ENCODE measurements at regions not wholly inside any gene's neighbourhood (a gene's known extent, or its start where the extent isn't known, plus 50 kb on each side); places are given as distances from the start of the nearest gene placed in this dataset.

GRCh38 chr7:142583446-142583845, 165.8 kb upstream of the PRSS1 start:
- no peak overlapping the region for H3K4me3 ChIP-seq (ENCODE audit: control insufficient read depth in 2 of 3, extremely low read depth in 1 of 3, insufficient read depth in 2 of 3, low read depth in 1 of 3, low read length in 3 of 3)
- TF ChIP-seq CTCF (optimal IDR thresholded peaks at IDR 0.05 in 1 of 3, IDR thresholded peaks at IDR 0.05 in 1 of 3, conservative IDR thresholded peaks at IDR 0.05 in 1 of 3; ENCODE audit: extremely low read depth in 1 of 3, insufficient read depth in 2 of 3, low read length in 3 of 3) (no peak), EZH2 (IDR thresholded peaks at IDR 0.05; ENCODE audit: low read length) (no peak)
- H3K27ac ChIP-seq (ENCODE audit: control insufficient read depth, insufficient read depth, low read length): peak overlapping the region; percentile 63

DNA sequence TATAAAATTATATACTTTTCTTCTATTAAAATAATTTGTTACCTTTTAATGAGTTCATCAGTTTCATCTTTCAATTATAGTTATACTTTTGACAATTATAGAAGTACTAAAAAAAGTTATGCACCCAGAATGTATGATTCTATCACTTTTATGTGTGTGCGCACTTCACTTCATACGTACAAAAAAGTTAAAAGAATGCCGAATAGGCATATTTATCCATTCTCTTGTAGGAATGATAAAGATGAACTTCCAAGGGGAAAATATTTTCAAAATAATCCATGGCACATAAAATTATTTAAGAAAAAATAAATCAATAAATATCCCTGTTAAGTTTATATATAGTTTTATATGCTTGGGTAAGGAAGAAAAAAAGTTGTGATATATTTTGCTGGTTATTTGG, 166.9 kb upstream of the PRSS1 start:
- no peak for DNase-seq (ENCODE audit: low read depth, low spot score)

More at GRCh38 chr7:142583446-142583845, 165.8 kb upstream of the PRSS1 start:
- Histone ChIP-seq H2AFZ (ENCODE audit: control insufficient read depth, low read length) (no peak overlapping the region), H4K20me1 (ENCODE audit: control insufficient read depth, extremely low read depth, insufficient read depth, low read length) (no peaks in the 10 kb centered on the region), H3K36me3 (ENCODE audit: control insufficient read depth in 2 of 2, extremely low read depth in 1 of 2, insufficient read depth in 2 of 2, low read length in 2 of 2) (no peaks in the 10 kb centered on the region), H3K9me1 (ENCODE audit: control insufficient read depth, extremely low read depth, insufficient read depth, low read length) (no peaks in the 10 kb centered on the region), H3K9me3 (ENCODE audit: control insufficient read depth, low read depth, low read length) (no peaks in the 10 kb centered on the region), H3K4me2 (ENCODE audit: control insufficient read depth, extremely low read depth, insufficient read depth, low read depth, low read length) (peak overlapping the region; percentile 48), H3K4me1 (ENCODE audit: control insufficient read depth, extremely low read depth, insufficient read depth, low read length) (peaks cover 26% of the 10 kb centered on the region), H3K9ac (ENCODE audit: control insufficient read depth, extremely low read depth, insufficient read depth, low read length) (no peak overlapping the region), H3K79me2 (ENCODE audit: control insufficient read depth, insufficient read depth, low read length) (no peaks in the 10 kb centered on the region), H3K27me3 (ENCODE audit: control insufficient read depth, extremely low read depth, insufficient read depth, low read length) (no peaks in the 10 kb centered on the region)
- dilution Hi-C loops (cut with MboI; ENCODE audit: extremely low pct_ligation_motif_present, low sequenced_read_pairs): no loop called here
- DNase-seq (ENCODE audit: low read depth, low spot score) (peak; percentile 33), FAIRE-seq (no peak)

More for the DNA sequence above, 166.9 kb upstream of the PRSS1 start:
- Histone ChIP-seq H3K27ac (ENCODE audit: control insufficient read depth, insufficient read depth, low read length) (no peak overlapping the region), H3K4me3 (ENCODE audit: control insufficient read depth in 2 of 3, extremely low read depth in 1 of 3, insufficient read depth in 2 of 3, low read depth in 1 of 3, low read length in 3 of 3) (no peak overlapping the region), H3K9me3 (ENCODE audit: control insufficient read depth, low read depth, low read length) (no peaks in the 10 kb centered on the region), H3K9ac (ENCODE audit: control insufficient read depth, extremely low read depth, insufficient read depth, low read length) (no peak overlapping the region), H4K20me1 (ENCODE audit: control insufficient read depth, extremely low read depth, insufficient read depth, low read length) (no peaks in the 10 kb centered on the region), H3K79me2 (ENCODE audit: control insufficient read depth, insufficient read depth, low read length) (no peaks in the 10 kb centered on the region), H2AFZ (ENCODE audit: control insufficient read depth, low read length) (no peak overlapping the region), H3K4me2 (ENCODE audit: control insufficient read depth, extremely low read depth, insufficient read depth, low read depth, low read length) (no peak overlapping the region), H3K9me1 (ENCODE audit: control insufficient read depth, extremely low read depth, insufficient read depth, low read length) (no peaks in the 10 kb centered on the region), H3K4me1 (ENCODE audit: control insufficient read depth, extremely low read depth, insufficient read depth, low read length) (peaks cover 26% of the 10 kb centered on the region), H3K27me3 (ENCODE audit: control insufficient read depth, extremely low read depth, insufficient read depth, low read length) (no peaks in the 10 kb centered on the region), H3K36me3 (ENCODE audit: control insufficient read depth in 2 of 2, extremely low read depth in 1 of 2, insufficient read depth in 2 of 2, low read length in 2 of 2) (no peaks in the 10 kb centered on the region)
- no peak for TF ChIP-seq EZH2 (IDR thresholded peaks at IDR 0.05; ENCODE audit: low read length)
- no peak for TF ChIP-seq CTCF (optimal IDR thresholded peaks at IDR 0.05 in 1 of 3, IDR thresholded peaks at IDR 0.05 in 1 of 3, conservative IDR thresholded peaks at IDR 0.05 in 1 of 3; ENCODE audit: extremely low read depth in 1 of 3, insufficient read depth in 2 of 3, low read length in 3 of 3)
- FAIRE-seq: no peak
- dilution Hi-C loops (cut with MboI; ENCODE audit: extremely low pct_ligation_motif_present, low sequenced_read_pairs): no loop called here
